ENCODE measurements at regions not wholly inside any gene's neighbourhood (a gene's known extent, or its start where the extent isn't known, plus 50 kb on each side); places are given as distances from the start of the nearest gene placed in this dataset.

GRCh38 chr6:170208651-170209353 lies 82.1 kb downstream of the DLL1 start:
- TF ChIP-seq CTCF (IDR thresholded peaks at IDR 0.05; ENCODE audit: insufficient read depth, low read length, poor library complexity, severe bottlenecking) (no peak), EZH2phosphoT487 (conservative IDR thresholded peaks at IDR 0.05; ENCODE audit: low read length) (no peak)
- Histone ChIP-seq H3K4me2 (ENCODE audit: low read depth, low read length, poor library complexity, severe bottlenecking) (no peak overlapping the region), H3K27ac (ENCODE audit: low read depth, low read length) (no peak overlapping the region), H4K20me1 (ENCODE audit: low read depth, low read length) (no peaks in the 10 kb centered on the region), H2AFZ (ENCODE audit: low read depth, low read length, severe bottlenecking) (no peak overlapping the region), H3K9me3 (ENCODE audit: insufficient read depth, low read length) (no peaks in the 10 kb centered on the region), H3K4me3 (ENCODE audit: insufficient read depth, low read length, poor library complexity, severe bottlenecking) (no peak overlapping the region), H3K27me3 (ENCODE audit: low read length) (no peaks in the 10 kb centered on the region), H3K9me2 (replicated peaks; ENCODE audit: insufficient read depth, low read length) (no peaks in the 10 kb centered on the region), H3K9ac (ENCODE audit: low read length) (no peak overlapping the region), H3K36me3 (ENCODE audit: low read length) (no peaks in the 10 kb centered on the region), H3F3A (ENCODE audit: insufficient read depth) (no peaks in the 10 kb centered on the region), H3K79me2 (ENCODE audit: insufficient read depth, low read length) (no peaks in the 10 kb centered on the region)

GRCh38 chr6:170208182-170208601 lies 82.7 kb downstream of the DLL1 start:
- Histone ChIP-seq H3K79me2 (ENCODE audit: insufficient read depth, low read length) (no peaks in the 10 kb centered on the region), H4K20me1 (ENCODE audit: low read depth, low read length) (no peaks in the 10 kb centered on the region), H3K9me2 (replicated peaks; ENCODE audit: insufficient read depth, low read length) (no peaks in the 10 kb centered on the region), H3F3A (ENCODE audit: insufficient read depth) (no peaks in the 10 kb centered on the region), H2AFZ (ENCODE audit: low read depth, low read length, severe bottlenecking) (no peak overlapping the region), H3K9ac (ENCODE audit: low read length) (no peak overlapping the region), H3K9me3 (ENCODE audit: insufficient read depth, low read length) (no peaks in the 10 kb centered on the region), H3K27me3 (ENCODE audit: low read length) (no peaks in the 10 kb centered on the region), H3K27ac (ENCODE audit: low read depth, low read length) (no peak overlapping the region), H3K36me3 (ENCODE audit: low read length) (no peaks in the 10 kb centered on the region), H3K4me3 (ENCODE audit: insufficient read depth, low read length, poor library complexity, severe bottlenecking) (no peak overlapping the region), H3K4me2 (ENCODE audit: low read depth, low read length, poor library complexity, severe bottlenecking) (no peak overlapping the region)
- no peak for TF ChIP-seq EZH2phosphoT487 (conservative IDR thresholded peaks at IDR 0.05; ENCODE audit: low read length)
- no peak for TF ChIP-seq CTCF (IDR thresholded peaks at IDR 0.05; ENCODE audit: insufficient read depth, low read length, poor library complexity, severe bottlenecking)

GRCh38 chr6:170207586-170208181 lies 83.2 kb downstream of the DLL1 start:
- Histone ChIP-seq H3K9me2 (replicated peaks; ENCODE audit: insufficient read depth, low read length) (no peaks in the 10 kb centered on the region), H3K27ac (ENCODE audit: low read depth, low read length) (no peak overlapping the region), H3K79me2 (ENCODE audit: insufficient read depth, low read length) (no peaks in the 10 kb centered on the region), H3K4me2 (ENCODE audit: low read depth, low read length, poor library complexity, severe bottlenecking) (no peak overlapping the region), H3F3A (ENCODE audit: insufficient read depth) (no peaks in the 10 kb centered on the region), H4K20me1 (ENCODE audit: low read depth, low read length) (no peaks in the 10 kb centered on the region), H3K27me3 (ENCODE audit: low read length) (no peaks in the 10 kb centered on the region), H3K9me3 (ENCODE audit: insufficient read depth, low read length) (no peaks in the 10 kb centered on the region), H3K36me3 (ENCODE audit: low read length) (no peaks in the 10 kb centered on the region), H3K4me3 (ENCODE audit: insufficient read depth, low read length, poor library complexity, severe bottlenecking) (no peak overlapping the region), H3K9ac (ENCODE audit: low read length) (no peak overlapping the region), H2AFZ (ENCODE audit: low read depth, low read length, severe bottlenecking) (no peak overlapping the region)
- no peak for TF ChIP-seq CTCF (IDR thresholded peaks at IDR 0.05; ENCODE audit: insufficient read depth, low read length, poor library complexity, severe bottlenecking)

Data from SU-DHL-6 (cell line).